ENCODE measurements at regions not wholly inside any gene's neighbourhood (a gene's known extent, or its start where the extent isn't known, plus 50 kb on each side); places are given as distances from the start of the nearest gene placed in this dataset.

GRCh38 chr12:39157696-39158342 is 252.4 kb upstream of the CPNE8 start:
- Mint-ChIP-seq H3K27ac (no peak overlapping the region), H3K4me1 (no peaks in the 10 kb centered on the region), H3K27me3 (no peaks in the 10 kb centered on the region), H3K4me3 (no peak overlapping the region), H3K9me3 (ENCODE audit: insufficient read depth) (peaks cover 3% of the 10 kb centered on the region)
- H3K27me3 ChIP-seq (replicated peaks in 1 of 4; ENCODE audit: control extremely low read depth in 1 of 4, control insufficient read depth in 3 of 4, insufficient read depth in 4 of 4, low read length in 3 of 4): no peaks in the 10 kb centered on the region
- no peak overlapping the region for H3K9ac ChIP-seq (ENCODE audit: low read length)
- no peaks in the 10 kb centered on the region for H3K4me1 ChIP-seq (ENCODE audit: control insufficient read depth in 2 of 2, insufficient read depth in 2 of 2, low read length in 2 of 2)
- 72% methylated on average over 2 of the region's 5 CpGs for WGBS (ENCODE audit: insufficient coverage)
- no peak overlapping the region for H3K4me3 ChIP-seq (ENCODE audit: control extremely low read depth in 1 of 5, extremely low read depth in 1 of 5, insufficient read depth in 1 of 5, low read depth in 2 of 5, low read length in 4 of 5)
- intact Hi-C loops (cut with micrococcal nuclease): no loop called here
- H3K27ac ChIP-seq (ENCODE audit: low read length in 2 of 2): no peak overlapping the region
- ChIA-PET CTCF (no interaction called here), POLR2A (no interaction called here)
- no peak overlapping the region for H3K4me2 ChIP-seq (replicated peaks; ENCODE audit: low read depth, low read length, poor library complexity, severe bottlenecking)
- TF ChIP-seq, protein P1, sequence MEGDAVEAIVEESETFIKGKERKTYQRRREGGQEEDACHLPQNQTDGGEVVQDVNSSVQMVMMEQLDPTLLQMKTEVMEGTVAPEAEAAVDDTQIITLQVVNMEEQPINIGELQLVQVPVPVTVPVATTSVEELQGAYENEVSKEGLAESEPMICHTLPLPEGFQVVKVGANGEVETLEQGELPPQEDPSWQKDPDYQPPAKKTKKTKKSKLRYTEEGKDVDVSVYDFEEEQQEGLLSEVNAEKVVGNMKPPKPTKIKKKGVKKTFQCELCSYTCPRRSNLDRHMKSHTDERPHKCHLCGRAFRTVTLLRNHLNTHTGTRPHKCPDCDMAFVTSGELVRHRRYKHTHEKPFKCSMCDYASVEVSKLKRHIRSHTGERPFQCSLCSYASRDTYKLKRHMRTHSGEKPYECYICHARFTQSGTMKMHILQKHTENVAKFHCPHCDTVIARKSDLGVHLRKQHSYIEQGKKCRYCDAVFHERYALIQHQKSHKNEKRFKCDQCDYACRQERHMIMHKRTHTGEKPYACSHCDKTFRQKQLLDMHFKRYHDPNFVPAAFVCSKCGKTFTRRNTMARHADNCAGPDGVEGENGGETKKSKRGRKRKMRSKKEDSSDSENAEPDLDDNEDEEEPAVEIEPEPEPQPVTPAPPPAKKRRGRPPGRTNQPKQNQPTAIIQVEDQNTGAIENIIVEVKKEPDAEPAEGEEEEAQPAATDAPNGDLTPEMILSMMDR (IDR thresholded peaks at IDR 0.05): no peak
- TF ChIP-seq EZH2 (IDR thresholded peaks at IDR 0.05; ENCODE audit: borderline replicate concordance, insufficient read depth, low read depth, low read length, poor library complexity, severe bottlenecking): no peak
- DNase-seq (no peak), ATAC-seq (ENCODE audit: low read depth) (no peak)
- H3K9me3 ChIP-seq (ENCODE audit: control extremely low read depth in 1 of 3, control insufficient read depth in 2 of 3, insufficient read depth in 1 of 3, low read length in 2 of 3): peaks cover 0 to 18% (median 0%) of the 10 kb centered on the region in 3 donors
- no peak overlapping the region for H2AFZ ChIP-seq (ENCODE audit: insufficient read depth, low read depth, low read length, poor library complexity, severe bottlenecking)
- no peaks in the 10 kb centered on the region for H3K79me2 ChIP-seq (ENCODE audit: control insufficient read depth, insufficient read depth, low read length)
- no peaks in the 10 kb centered on the region for H4K20me1 ChIP-seq (ENCODE audit: control insufficient read depth, insufficient read depth, low read length, poor library complexity, severe bottlenecking)
- no peaks in the 10 kb centered on the region for H3K36me3 ChIP-seq (replicated peaks in 1 of 2; ENCODE audit: control extremely low read depth in 1 of 2, control insufficient read depth in 1 of 2, extremely low read depth in 1 of 2, insufficient read depth in 2 of 2, low read length in 1 of 2)

DNA sequence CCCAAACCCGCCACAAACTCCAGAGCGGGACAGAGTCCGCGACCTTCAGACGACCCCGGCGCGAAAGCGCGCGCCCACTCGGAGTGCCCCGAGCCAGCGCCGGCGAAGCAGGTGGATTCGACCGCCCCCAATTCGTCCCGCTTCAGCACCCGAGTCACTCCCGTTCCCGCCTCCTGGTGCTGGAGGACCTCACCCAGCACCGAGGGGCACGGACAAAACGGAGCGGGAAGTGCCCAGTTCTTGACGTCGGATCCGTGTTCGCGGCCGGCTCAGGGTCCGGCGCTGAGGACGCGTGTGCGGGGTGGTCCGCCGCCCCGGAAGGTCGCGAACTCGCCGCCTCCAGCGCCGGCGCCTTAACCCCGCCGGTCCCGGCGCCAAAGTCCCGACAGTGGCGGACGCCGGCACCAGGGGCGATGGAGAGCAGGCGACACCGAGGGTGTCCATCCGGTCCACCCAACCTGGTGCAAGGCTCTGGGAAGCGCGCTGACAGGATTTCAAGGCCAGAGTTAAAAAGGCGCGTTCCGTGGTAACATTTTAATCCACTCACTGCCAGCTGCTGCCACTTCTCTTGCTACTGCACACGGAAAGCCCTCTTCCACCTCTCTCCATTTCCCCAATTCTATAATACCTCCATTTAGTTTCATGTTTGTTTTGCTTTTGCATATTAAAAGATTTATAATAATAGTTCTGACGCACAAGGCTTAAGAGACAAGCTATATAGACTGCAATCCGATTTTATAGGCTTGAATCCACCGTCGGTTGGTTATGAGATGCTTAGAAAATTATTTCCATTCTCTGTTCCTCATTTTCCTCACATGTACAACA is 240.0 kb upstream of the CPNE8 start:
- H2AFZ ChIP-seq (ENCODE audit: insufficient read depth, low read depth, low read length, poor library complexity, severe bottlenecking): no peak overlapping the region
- WGBS (ENCODE audit: insufficient coverage): 8% methylated on average over 65 of the region's 70 CpGs
- H3K27ac ChIP-seq (ENCODE audit: low read length in 2 of 2): no peak overlapping the region
- ChIA-PET POLR2A (no interaction called here), CTCF (interaction anchor here (1.2 kb wide), 1 partner anchor 8 kb away, joined by 3 read pairs; no protein-coding TSS in a partner anchor)
- Mint-ChIP-seq H3K27me3 (peaks cover 25% of the 10 kb centered on the region), H3K9me3 (ENCODE audit: insufficient read depth) (peaks cover 11% of the 10 kb centered on the region), H3K4me3 (no peak overlapping the region), H3K4me1 (no peaks in the 10 kb centered on the region), H3K27ac (no peak overlapping the region)
- no peak overlapping the region for H3K9ac ChIP-seq (ENCODE audit: low read length)
- H3K9me3 ChIP-seq (ENCODE audit: control extremely low read depth in 1 of 3, control insufficient read depth in 2 of 3, insufficient read depth in 1 of 3, low read length in 2 of 3): peaks cover 0 to 23% (median 3%) of the 10 kb centered on the region in 3 donors
- DNase-seq: no peak
- intact Hi-C loops (cut with micrococcal nuclease): no loop called here
- H4K20me1 ChIP-seq (ENCODE audit: control insufficient read depth, insufficient read depth, low read length, poor library complexity, severe bottlenecking): no peaks in the 10 kb centered on the region
- no peaks in the 10 kb centered on the region for H3K79me2 ChIP-seq (ENCODE audit: control insufficient read depth, insufficient read depth, low read length)
- no peak overlapping the region for H3K4me3 ChIP-seq (ENCODE audit: control extremely low read depth in 1 of 5, extremely low read depth in 1 of 5, insufficient read depth in 1 of 5, low read depth in 2 of 5, low read length in 4 of 5)
- ATAC-seq (ENCODE audit: low read depth): no peak
- no peaks in the 10 kb centered on the region for H3K4me1 ChIP-seq (ENCODE audit: control insufficient read depth in 2 of 2, insufficient read depth in 2 of 2, low read length in 2 of 2)
- TF ChIP-seq, protein P1 (IDR thresholded peaks at IDR 0.05): no peak
- TF ChIP-seq EZH2 (IDR thresholded peaks at IDR 0.05; ENCODE audit: borderline replicate concordance, insufficient read depth, low read depth, low read length, poor library complexity, severe bottlenecking): no peak
- H3K27me3 ChIP-seq (replicated peaks in 1 of 4; ENCODE audit: control extremely low read depth in 1 of 4, control insufficient read depth in 3 of 4, insufficient read depth in 4 of 4, low read length in 3 of 4): peaks cover 0 to 15% (median 2%) of the 10 kb centered on the region in 4 experiments
- H3K36me3 ChIP-seq (replicated peaks in 1 of 2; ENCODE audit: control extremely low read depth in 1 of 2, control insufficient read depth in 1 of 2, extremely low read depth in 1 of 2, insufficient read depth in 2 of 2, low read length in 1 of 2): no peaks in the 10 kb centered on the region
- H3K4me2 ChIP-seq (replicated peaks; ENCODE audit: low read depth, low read length, poor library complexity, severe bottlenecking): no peak overlapping the region
